ENCODE measurements at regions not wholly inside any gene's neighbourhood (a gene's known extent, or its start where the extent isn't known, plus 50 kb on each side); places are given as distances from the start of the nearest gene placed in this dataset.
"Not testable (repeated sequence)": the region's sequence is repeated elsewhere in the genome, so short reads cannot be mapped to it uniquely, and the experiment has no call there.

DNA sequence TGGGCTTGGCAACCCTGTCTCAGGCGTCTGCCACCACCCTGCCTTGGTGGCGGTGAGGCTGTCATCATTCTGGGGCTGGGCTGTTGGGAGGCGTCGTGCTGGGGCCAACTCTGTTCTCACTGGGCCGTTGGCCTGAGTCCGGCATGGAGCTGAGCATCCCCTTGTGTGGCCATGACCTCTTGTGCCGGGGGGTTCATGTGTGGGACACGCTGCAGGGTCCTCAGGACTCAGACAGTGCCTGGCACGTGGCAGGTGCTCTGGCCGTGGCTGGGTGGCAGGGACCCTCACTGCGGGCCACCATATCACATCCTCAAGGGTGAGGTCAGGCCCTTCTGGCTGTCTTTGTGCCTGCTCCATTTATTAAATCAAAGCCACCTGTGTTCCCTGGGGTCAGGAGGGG lies 197.4 kb downstream of the BANP start:
- H3K4me3 ChIP-seq (ENCODE audit: low read length); H3K4me1 ChIP-seq (ENCODE audit: control insufficient read depth, insufficient read depth, low read length); H3K27me3 ChIP-seq (ENCODE audit: control insufficient read depth, insufficient read depth); intact Hi-C loops (cut with DNase I); ATAC-seq; H3K27ac ChIP-seq (ENCODE audit: low read length); H3K9me3 ChIP-seq (ENCODE audit: control insufficient read depth, low read length): not testable (repeated sequence)
- DNase-seq, result peak in 2 of 3 donors; percentile 49 to 50
- WGBS, result 68% methylated on average over 11 of the region's 11 CpGs

DNA sequence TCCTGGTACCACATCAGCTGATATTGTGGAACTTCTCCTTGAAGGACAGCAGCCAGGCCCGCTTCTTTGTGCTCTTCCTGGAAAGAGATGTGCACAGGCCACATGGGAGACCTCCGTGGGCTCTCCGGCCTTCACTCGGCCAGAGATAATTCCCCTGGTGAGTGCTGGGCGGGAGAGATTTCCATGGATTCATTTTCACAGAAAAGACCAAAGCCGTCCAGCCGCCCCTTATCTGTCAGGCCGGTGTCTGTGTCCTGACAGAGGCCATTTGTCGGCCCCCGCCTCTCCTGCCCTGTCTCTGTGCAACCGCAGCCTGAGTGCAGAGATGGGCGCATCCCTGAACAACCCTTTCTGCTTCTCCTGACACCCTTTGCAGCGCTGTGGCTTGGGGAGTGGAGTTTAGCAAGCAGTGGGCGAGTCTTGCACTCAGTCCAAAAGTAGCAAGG lies 197.9 kb downstream of the BANP start:
- intact Hi-C loops (cut with DNase I); H3K4me3 ChIP-seq (ENCODE audit: low read length); H3K4me1 ChIP-seq (ENCODE audit: control insufficient read depth, insufficient read depth, low read length); H3K27me3 ChIP-seq (ENCODE audit: control insufficient read depth, insufficient read depth); H3K9me3 ChIP-seq (ENCODE audit: control insufficient read depth, low read length); ATAC-seq; H3K27ac ChIP-seq (ENCODE audit: low read length): not testable (repeated sequence)
- peak in 1 of 3 donors; percentile 52 for DNase-seq
- WGBS, result 64% methylated on average over 14 of the region's 14 CpGs

DNA sequence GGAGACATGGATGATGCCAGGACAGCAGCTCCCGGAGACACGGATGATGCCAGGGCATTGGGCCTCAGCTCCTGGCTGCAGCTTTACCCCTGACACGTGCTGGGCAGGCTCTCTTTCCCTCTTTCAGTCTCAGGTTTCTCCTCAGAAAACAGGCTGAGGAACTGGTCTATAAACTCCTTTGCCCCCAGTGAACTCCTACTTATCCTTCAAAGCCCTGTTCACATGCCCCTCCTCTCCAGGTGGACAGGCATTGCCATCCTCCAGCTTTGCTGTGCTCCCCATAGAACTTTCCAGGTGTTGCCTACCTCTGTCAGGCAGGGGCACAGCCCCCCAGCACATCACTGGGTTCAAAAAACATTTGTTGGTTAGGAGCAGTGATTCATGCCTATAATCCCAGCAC lies 198.4 kb downstream of the BANP start:
- H3K27ac ChIP-seq (ENCODE audit: low read length); DNase-seq; H3K4me1 ChIP-seq (ENCODE audit: control insufficient read depth, insufficient read depth, low read length); H3K4me3 ChIP-seq (ENCODE audit: low read length); H3K9me3 ChIP-seq (ENCODE audit: control insufficient read depth, low read length); intact Hi-C loops (cut with DNase I); H3K27me3 ChIP-seq (ENCODE audit: control insufficient read depth, insufficient read depth); ATAC-seq: not testable (repeated sequence)
- 89% methylated on average over 3 of the region's 3 CpGs for WGBS

DNA sequence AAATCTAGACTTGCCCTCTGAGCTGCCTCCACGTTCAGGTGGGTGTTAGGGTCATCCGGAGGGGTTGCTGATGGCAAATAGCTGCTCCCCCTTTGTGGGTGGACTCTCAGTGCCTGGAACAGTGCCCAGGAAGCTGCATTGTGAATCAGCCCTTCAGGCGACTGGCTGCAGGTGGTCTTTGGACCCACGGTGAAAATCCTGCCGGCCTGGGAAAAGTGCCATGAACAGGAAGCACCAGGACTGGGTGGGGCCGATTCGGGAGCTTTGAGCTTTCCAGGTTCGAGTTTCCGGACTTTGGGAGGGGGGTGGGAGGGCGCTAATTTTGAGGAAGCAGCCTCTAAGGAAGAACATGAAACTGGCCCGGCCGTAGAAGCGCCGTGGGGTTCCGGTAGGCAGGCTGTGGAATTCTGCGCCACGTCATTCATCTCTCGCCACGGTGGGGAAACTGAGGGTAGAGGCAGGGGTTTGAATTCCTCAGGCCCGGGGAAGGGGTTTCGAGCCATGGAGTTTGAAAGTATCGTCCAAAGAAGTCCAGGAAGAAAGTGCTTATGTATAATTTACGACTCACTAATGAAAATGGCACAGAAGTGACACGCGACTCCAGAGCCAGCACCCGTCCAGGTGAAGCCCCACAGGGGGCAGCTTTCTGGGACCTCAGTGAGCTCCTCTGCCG lies 199.4 kb downstream of the BANP start:
- 68% methylated on average over 27 of the region's 27 CpGs for WGBS
- H3K27ac ChIP-seq (ENCODE audit: low read length); H3K27me3 ChIP-seq (ENCODE audit: control insufficient read depth, insufficient read depth); H3K4me3 ChIP-seq (ENCODE audit: low read length); intact Hi-C loops (cut with DNase I); DNase-seq; H3K9me3 ChIP-seq (ENCODE audit: control insufficient read depth, low read length); ATAC-seq; H3K4me1 ChIP-seq (ENCODE audit: control insufficient read depth, insufficient read depth, low read length): not testable (repeated sequence)

DNA sequence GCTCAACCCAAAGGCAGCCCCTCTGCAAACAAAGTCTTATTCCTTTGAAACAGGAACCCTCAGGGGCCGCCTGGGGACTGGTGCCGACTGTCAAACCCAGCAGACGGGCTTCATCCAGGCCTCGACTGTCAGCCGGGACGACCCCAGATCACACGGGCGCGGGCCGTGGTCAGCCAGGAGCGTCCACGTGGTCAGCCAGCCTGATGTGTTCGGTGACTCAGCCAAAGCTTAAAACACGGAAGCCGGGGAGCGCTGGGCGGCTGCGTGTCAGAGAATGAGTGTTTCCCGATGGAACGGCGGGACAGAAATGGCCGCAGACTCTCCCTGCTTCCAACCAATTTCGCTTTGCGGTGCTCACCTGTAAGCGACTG lies 199.9 kb downstream of the BANP start:
- H3K4me3 ChIP-seq (ENCODE audit: low read length); H3K27ac ChIP-seq (ENCODE audit: low read length); H3K4me1 ChIP-seq (ENCODE audit: control insufficient read depth, insufficient read depth, low read length); H3K9me3 ChIP-seq (ENCODE audit: control insufficient read depth, low read length); ATAC-seq; intact Hi-C loops (cut with DNase I); H3K27me3 ChIP-seq (ENCODE audit: control insufficient read depth, insufficient read depth): not testable (repeated sequence)
- peak in 1 of 3 donors; percentile 67 for DNase-seq
- 75% methylated on average over 25 of the region's 25 CpGs for WGBS

DNA sequence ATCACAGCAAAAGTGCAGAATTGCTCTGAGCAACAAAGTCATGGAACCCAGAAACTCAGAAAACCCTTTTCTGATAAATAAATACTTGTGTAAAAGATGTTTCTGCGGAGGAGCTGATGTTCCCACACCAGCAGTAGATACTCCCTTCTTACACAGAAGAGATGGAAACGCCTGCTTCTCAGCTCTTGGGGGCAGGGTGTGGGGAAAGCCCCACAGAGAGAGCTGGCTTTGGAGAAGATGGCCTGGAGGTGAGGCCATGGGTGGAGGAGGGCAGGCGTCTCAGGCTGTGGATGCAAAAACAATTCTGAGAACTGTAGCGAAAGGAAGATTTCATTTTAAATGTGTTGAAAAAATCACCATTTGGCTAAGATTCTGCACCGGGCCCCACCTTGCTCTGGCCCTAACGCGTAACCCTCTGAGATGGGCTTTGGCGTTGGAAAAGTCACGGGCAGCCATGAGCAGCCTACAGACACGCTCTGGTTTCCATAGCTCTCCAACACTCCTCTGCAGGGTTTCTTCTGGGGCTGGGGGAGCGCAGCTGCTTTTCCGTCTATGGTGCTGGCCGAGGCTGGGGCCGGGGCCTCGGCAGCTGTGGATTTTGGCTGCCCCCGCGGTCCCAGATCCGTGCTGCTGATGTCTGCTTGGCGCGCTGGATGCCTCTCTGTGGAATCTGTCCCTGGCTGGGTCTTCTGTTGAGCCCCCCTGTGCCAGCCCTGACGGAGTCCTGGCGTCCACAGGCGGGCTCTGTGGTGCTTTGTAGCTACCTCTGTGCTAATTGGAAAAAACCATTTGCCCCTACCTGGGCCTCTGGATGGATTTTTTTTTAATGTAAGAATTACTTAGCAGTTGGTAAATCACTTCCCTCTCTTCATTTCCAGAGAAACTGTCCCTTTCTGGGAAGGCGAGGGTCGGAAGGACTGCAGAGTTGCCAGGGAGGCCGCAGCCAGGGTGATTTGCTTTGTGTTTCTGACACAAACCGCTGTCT lies 200.9 kb downstream of the BANP start:
- H3K27me3 ChIP-seq (ENCODE audit: control insufficient read depth, insufficient read depth); H3K4me1 ChIP-seq (ENCODE audit: control insufficient read depth, insufficient read depth, low read length); H3K9me3 ChIP-seq (ENCODE audit: control insufficient read depth, low read length); intact Hi-C loops (cut with DNase I); H3K27ac ChIP-seq (ENCODE audit: low read length); ATAC-seq; H3K4me3 ChIP-seq (ENCODE audit: low read length); DNase-seq: not testable (repeated sequence)
- 73% methylated on average over 27 of the region's 27 CpGs for WGBS

DNA sequence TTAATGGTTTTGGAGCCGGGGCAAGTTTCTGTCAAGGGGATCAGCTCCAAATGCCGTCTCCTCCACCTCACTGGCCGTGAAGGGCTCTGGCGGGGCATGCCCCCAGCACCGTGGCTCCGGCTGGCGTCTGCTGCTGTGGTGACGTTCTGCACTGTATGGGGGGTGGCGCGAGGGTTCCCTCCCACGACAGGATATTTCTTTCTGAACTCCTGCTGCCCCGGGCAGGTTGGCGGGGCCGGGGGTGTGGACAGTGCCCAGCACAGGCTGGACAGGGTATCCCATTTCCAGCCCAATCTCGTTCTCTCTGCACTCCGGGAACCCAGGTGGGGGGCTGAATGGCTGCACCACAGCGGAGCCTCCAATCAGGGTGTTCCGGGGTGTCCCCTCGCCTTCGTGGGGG lies 201.6 kb downstream of the BANP start:
- H3K4me1 ChIP-seq (ENCODE audit: control insufficient read depth, insufficient read depth, low read length); H3K27me3 ChIP-seq (ENCODE audit: control insufficient read depth, insufficient read depth); H3K9me3 ChIP-seq (ENCODE audit: control insufficient read depth, low read length); H3K4me3 ChIP-seq (ENCODE audit: low read length); H3K27ac ChIP-seq (ENCODE audit: low read length); DNase-seq; intact Hi-C loops (cut with DNase I); ATAC-seq: not testable (repeated sequence)
- 80% methylated on average over 20 of the region's 20 CpGs for WGBS

DNA sequence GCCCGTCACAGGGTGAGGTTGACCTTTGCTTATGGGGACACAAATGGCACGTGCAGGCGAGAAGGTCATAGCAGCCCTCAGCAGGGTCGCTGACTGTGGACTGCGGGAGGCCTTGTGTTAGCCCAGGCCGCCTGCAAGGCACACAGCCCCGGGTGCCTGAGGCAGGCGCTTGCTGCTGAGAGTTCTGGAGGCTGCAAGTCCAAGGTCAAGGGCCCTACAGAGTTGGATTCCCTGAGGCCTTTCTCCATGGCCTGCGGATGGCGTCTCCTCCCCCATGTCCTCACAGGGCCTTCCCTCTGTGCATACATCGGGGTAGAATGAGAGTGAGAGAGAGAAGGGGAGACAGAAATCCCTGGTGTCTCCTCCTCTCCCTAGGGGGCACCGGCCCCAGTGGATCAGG lies 202.3 kb downstream of the BANP start:
- DNase-seq; ATAC-seq; H3K27me3 ChIP-seq (ENCODE audit: control insufficient read depth, insufficient read depth); H3K9me3 ChIP-seq (ENCODE audit: control insufficient read depth, low read length); intact Hi-C loops (cut with DNase I); H3K27ac ChIP-seq (ENCODE audit: low read length); H3K4me1 ChIP-seq (ENCODE audit: control insufficient read depth, insufficient read depth, low read length); H3K4me3 ChIP-seq (ENCODE audit: low read length): not testable (repeated sequence)
- 87% methylated on average over 12 of the region's 12 CpGs for WGBS

DNA sequence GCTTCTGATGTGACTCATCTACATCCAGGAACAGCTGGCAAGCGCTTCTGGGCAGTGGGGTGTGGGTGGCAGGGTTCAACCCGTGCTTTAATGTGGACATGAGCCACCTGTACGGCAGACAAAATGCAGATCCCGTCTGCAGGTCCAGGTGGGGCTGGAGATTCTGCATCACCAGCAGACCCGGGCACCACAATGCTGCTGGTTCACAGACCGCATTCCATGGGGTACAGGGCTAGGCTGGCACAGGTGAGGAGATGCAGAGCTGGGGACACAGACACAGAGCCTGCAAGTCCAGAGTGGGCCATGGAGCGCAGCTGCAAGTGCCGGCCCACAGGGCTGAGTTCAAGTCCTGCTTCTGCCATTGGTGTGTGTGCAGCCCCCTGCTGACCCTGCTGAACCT lies 203.7 kb downstream of the BANP start:
- H3K9me3 ChIP-seq (ENCODE audit: control insufficient read depth, low read length); intact Hi-C loops (cut with DNase I); DNase-seq; H3K27me3 ChIP-seq (ENCODE audit: control insufficient read depth, insufficient read depth); ATAC-seq; H3K27ac ChIP-seq (ENCODE audit: low read length); H3K4me1 ChIP-seq (ENCODE audit: control insufficient read depth, insufficient read depth, low read length); H3K4me3 ChIP-seq (ENCODE audit: low read length): not testable (repeated sequence)
- WGBS, result 85% methylated on average over 8 of the region's 8 CpGs

DNA sequence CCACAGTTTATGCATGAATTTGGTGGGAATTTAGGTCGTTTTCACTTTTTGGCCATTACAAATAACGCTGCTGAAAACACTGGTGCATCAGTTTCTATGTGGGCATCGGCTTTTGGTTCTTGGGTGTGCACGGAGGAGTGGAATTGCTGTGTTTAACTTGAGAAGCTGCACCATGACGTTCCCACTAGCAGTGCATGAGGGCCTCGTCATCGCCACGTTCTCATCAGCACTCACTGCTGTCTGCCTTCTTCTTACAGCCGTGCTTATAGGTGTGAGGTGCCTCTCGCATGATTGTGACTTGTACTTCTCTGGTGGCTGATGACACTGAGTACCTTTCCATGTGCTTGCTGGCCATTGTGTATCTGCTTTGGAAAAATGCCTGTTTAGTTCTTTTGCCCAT lies 204.4 kb downstream of the BANP start:
- H3K4me1 ChIP-seq (ENCODE audit: control insufficient read depth, insufficient read depth, low read length); H3K27ac ChIP-seq (ENCODE audit: low read length); H3K9me3 ChIP-seq (ENCODE audit: control insufficient read depth, low read length); ATAC-seq; DNase-seq; H3K27me3 ChIP-seq (ENCODE audit: control insufficient read depth, insufficient read depth); intact Hi-C loops (cut with DNase I); H3K4me3 ChIP-seq (ENCODE audit: low read length): not testable (repeated sequence)
- 86% methylated on average over 10 of the region's 10 CpGs for WGBS

DNA sequence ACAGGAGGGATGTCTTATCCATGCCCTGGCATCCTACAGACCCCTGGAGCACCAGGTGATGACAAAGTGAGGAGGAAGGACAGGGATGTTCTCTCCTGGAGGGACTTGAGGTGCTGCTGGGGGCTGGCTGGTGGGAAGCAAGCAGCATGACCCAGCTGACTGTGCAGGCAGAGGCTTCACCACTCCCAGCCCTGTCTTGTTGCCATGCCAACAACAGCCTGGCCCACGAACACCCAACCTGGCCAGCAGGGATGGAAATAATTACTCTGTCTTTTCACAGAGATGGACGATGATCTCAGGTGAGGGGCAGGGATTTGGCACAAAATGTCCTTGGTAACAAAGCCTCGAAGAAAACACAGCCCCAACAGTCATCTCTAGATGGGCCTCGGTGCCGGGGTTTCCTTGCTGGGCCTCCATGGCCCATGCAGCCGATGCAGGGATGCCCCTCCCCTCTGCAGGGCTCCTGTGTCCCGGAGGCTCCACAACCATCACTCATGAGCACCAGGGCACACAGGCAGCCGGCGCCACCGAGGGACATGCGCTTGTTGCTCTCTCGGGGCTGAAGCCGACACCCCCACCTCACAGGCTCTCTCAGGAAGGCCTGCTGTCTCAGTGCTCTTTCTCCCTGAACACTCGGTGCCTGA lies 205.5 kb downstream of the BANP start:
- H3K27me3 ChIP-seq (ENCODE audit: control insufficient read depth, insufficient read depth); H3K4me3 ChIP-seq (ENCODE audit: low read length); H3K27ac ChIP-seq (ENCODE audit: low read length); DNase-seq; intact Hi-C loops (cut with DNase I); ATAC-seq; H3K9me3 ChIP-seq (ENCODE audit: control insufficient read depth, low read length); H3K4me1 ChIP-seq (ENCODE audit: control insufficient read depth, insufficient read depth, low read length): not testable (repeated sequence)
- 82% methylated on average over 7 of the region's 14 CpGs for WGBS
